Transverse colon (tissue), 3 donors: ENCODE measurements at regions not wholly inside any gene's neighbourhood (a gene's known extent, or its start where the extent isn't known, plus 50 kb on each side); places are given as distances from the start of the nearest gene placed in this dataset.

Experiments
- EP300 ChIP-seq: sonication (generic); formaldehyde crosslinking; IDR thresholded peaks from one replicate; pipeline ENCODE4 v1.6.1; 2017; ENCODE audit warnings: antibody characterized with exemption, low read depth
- POLR2A ChIP-seq: fragments of 450-650 bp; IDR thresholded peaks from one replicate; pipeline ENCODE4 v1.6.1; 2016; ENCODE audit warnings: antibody characterized with exemption, mild to moderate bottlenecking, moderate library complexity
- POLR2AphosphoS5 ChIP-seq, 3 donors: sonication (generic); formaldehyde crosslinking; IDR thresholded peaks; one replicate each; pipeline ENCODE4 v1.6.1; 2016; ENCODE audit warnings: antibody characterized with exemption in 3 of 3

DNA sequence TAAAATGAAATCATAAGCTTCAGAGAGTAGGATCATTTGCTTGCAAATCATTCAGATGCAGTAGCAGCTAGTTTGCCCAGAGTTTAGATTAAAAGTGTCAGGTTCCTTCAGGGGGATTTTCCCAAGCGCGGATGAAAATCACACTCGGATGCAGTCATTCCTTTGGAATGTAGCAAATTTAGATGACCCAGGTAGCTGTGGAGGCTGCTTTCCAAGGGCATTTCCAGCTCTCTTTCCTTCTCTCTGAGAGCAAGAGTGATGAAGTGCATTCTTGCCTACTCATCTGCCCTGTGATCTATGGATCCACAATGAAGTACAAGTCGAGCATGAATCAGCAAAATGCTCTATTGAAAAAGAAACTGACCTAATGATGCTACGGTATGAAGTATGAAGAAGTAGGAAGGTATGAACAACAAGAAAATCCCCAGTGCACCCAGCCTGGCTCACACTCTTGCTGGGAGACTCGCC, 200.2 kb downstream of the PLK2 start:
- TF ChIP-seq POLR2A (no peak), EP300 (no peak), POLR2AphosphoS5 (IDR thresholded peaks at IDR 0.05) (no peak)
